Ascending aorta (tissue), 2 donors: ENCODE measurements at regions not wholly inside any gene's neighbourhood (a gene's known extent, or its start where the extent isn't known, plus 50 kb on each side); places are given as distances from the start of the nearest gene placed in this dataset.

ENCODE experiments used
- DNase-seq, 2 donors: peaks; one replicate each; pipeline ENCODE4 v3.0.0-alpha.2; 2019; ENCODE audit warnings: low spot score in 2 of 2
- H3K27ac ChIP-seq, 2 donors: fragments of 200-600 bp; sonication (generic); one replicate each; pipeline ENCODE4 v1.5.1; 2016 to 2017; ENCODE audit warnings: mild to moderate bottlenecking in 1 of 2
- H3K27me3 ChIP-seq: fragments of 200-600 bp; sonication (generic); one replicate; pipeline ENCODE4 v1.5.1; 2017
- H3K36me3 ChIP-seq, 2 donors: fragments of 200-600 bp; sonication (generic); one replicate each; pipeline ENCODE4 v1.5.1; 2016
- H3K4me1 ChIP-seq, 2 donors: fragments of 200-600 bp; sonication (generic); one replicate each; pipeline ENCODE4 v1.5.1; 2016 to 2017; ENCODE audit warnings: mild to moderate bottlenecking in 1 of 2
- H3K4me3 ChIP-seq, 2 donors: fragments of 200-600 bp; sonication (generic); one replicate each; pipeline ENCODE4 v1.5.1; 2016 to 2017; ENCODE audit warnings: mild to moderate bottlenecking in 1 of 2
- H3K9me3 ChIP-seq, 2 donors: fragments of 200-600 bp; sonication (generic); one replicate each; pipeline ENCODE4 v1.5.1; 2016
- intact Hi-C: fragments of 100-400 bp; cut with DNase I; formaldehyde crosslinking; loops from one replicate; pipeline ENCODE4 v1.15.1; 2023
- TF ChIP-seq, protein P1 (sequence below), 3 experiments: fragments of 200-600 bp in 2 of 3; fragments of 450-650 bp in 1 of 3; sonication (generic) in 2 of 3; IDR thresholded peaks; one replicate each; pipeline ENCODE4 v1.5.1; 2016 to 2019; ENCODE audit warnings: antibody characterized with exemption in 3 of 3, mild to moderate bottlenecking in 1 of 3, moderate library complexity in 1 of 3

DNA sequence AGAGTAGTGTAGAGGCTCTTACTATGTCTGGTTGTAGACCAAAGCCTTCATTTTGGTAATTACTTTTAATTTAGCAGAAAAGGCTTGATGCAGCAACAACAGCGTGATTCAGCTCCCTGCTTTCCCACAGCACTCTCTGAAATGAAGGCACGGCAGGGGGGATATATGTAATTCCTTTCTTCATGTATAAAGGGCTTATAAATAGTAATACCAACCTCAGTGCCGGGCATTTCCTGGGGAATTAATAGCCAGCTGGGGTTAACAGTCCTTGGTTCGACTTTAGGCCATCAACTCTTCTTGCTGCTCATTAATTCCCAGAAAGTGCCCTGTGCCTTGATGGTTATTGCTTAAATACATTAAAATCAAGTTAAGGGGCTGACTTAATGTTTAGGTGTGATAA, 669.0 kb downstream of the ZNF674 start:
- TF ChIP-seq, protein P1, sequence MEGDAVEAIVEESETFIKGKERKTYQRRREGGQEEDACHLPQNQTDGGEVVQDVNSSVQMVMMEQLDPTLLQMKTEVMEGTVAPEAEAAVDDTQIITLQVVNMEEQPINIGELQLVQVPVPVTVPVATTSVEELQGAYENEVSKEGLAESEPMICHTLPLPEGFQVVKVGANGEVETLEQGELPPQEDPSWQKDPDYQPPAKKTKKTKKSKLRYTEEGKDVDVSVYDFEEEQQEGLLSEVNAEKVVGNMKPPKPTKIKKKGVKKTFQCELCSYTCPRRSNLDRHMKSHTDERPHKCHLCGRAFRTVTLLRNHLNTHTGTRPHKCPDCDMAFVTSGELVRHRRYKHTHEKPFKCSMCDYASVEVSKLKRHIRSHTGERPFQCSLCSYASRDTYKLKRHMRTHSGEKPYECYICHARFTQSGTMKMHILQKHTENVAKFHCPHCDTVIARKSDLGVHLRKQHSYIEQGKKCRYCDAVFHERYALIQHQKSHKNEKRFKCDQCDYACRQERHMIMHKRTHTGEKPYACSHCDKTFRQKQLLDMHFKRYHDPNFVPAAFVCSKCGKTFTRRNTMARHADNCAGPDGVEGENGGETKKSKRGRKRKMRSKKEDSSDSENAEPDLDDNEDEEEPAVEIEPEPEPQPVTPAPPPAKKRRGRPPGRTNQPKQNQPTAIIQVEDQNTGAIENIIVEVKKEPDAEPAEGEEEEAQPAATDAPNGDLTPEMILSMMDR (IDR thresholded peaks at IDR 0.05) = no peak
- intact Hi-C loops = no loop called here

DNA sequence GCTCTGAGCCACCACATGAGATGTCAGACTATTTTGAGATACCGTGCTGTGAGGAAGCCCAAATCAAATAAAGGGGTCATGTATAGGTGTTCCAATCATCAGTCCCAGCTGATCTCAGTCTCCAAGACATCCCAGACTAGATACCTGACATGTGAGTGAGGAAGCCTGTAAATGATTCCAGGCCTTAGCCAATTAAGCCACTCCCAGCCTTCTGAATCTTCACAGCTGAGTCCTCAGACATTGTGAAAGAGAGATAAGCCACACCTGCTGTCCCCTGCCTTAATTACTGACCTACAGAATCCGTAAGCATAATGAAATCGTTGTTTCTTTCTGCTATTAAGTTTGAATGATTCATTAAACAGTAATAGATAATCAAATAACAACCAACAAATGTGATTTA, 671.4 kb downstream of the ZNF674 start:
- no peaks in the 10 kb centered on the region for H3K4me1 ChIP-seq
- H3K9me3 ChIP-seq = no peaks in the 10 kb centered on the region
- intact Hi-C loops = no loop called here
- H3K27me3 ChIP-seq = no peaks in the 10 kb centered on the region
- no peak overlapping the region for H3K4me3 ChIP-seq
- no peak overlapping the region for H3K27ac ChIP-seq
- TF ChIP-seq, protein P1 (IDR thresholded peaks at IDR 0.05) = no peak
- no peaks in the 10 kb centered on the region for H3K36me3 ChIP-seq
- no peak for DNase-seq

More for the DNA sequence above, 669.0 kb downstream of the ZNF674 start:
- H3K9me3 ChIP-seq = no peaks in the 10 kb centered on the region
- no peak overlapping the region for H3K27ac ChIP-seq
- no peaks in the 10 kb centered on the region for H3K36me3 ChIP-seq
- DNase-seq = no peak
- H3K4me3 ChIP-seq = no peak overlapping the region
- H3K4me1 ChIP-seq = no peaks in the 10 kb centered on the region
- H3K27me3 ChIP-seq = no peaks in the 10 kb centered on the region

DNA sequence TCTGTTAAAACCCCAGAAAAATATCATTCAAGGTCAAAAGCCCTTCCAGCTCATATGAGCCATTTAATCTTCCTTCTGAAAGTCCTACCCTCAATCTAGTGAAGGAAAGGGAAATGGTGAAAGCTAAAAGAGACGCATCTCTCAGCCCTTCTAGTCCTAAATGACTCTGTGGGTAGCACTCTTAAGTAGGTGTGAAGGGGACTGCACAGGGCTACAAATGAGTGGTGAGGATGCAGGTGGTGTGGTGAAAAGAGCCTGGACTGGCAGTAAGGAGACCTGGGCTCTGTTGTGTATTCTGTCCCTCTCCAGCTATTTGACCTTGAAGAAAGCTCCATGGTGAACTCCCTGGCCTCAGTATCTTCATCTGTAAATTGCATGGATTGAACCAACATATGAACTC, 671.8 kb upstream of the DIPK2B start:
- intact Hi-C loops = no loop called here
- H3K9me3 ChIP-seq = no peaks in the 10 kb centered on the region
- no peak overlapping the region for H3K27ac ChIP-seq
- no peak overlapping the region for H3K4me3 ChIP-seq
- TF ChIP-seq, protein P1 (IDR thresholded peaks at IDR 0.05) = no peak
- no peaks in the 10 kb centered on the region for H3K4me1 ChIP-seq
- no peak for DNase-seq
- no peaks in the 10 kb centered on the region for H3K27me3 ChIP-seq
- no peaks in the 10 kb centered on the region for H3K36me3 ChIP-seq

DNA sequence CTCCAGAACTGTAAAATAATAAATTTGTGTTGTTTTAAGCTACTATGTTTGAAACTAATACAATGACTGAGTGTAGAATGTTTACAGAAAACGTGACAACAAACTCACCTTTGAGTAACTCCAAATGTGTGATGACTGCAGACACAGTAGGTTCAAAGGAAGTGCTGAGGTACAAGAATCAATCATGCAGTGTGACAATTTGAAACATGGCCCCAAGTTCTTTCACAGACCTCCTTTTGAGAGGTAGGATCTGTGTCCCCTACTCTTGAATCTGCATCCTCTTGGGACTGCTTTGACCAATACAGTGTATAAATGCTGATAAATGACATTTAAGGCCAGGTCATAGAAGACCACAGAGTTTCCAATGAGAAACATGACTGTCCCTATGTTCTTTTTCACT, 667.7 kb upstream of the DIPK2B start:
- intact Hi-C loops = no loop called here
- Histone ChIP-seq H3K4me3 (no peak overlapping the region), H3K27me3 (no peaks in the 10 kb centered on the region)

DNA sequence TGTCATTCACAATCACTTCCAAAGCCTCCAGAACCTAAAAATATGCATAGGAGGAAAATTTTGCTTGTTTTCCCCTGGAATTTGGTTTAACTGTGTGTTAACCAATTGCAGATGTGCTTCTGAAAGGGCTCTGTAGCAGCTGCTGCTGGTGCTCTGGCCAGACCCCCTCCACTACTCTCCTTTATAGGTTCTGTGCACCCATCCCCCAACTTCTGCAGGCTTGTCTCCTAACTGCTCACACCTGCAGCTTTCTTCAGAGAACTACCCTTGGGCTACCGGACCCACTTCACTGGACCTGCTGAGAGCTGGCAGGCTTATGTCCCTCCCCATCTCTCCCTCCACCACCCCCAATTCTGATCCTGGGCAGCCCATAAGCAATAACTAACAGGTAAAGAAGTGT, 662.1 kb upstream of the DIPK2B start:
- H3K4me3 ChIP-seq = no peak overlapping the region
- no peak for DNase-seq
- H3K27me3 ChIP-seq = no peaks in the 10 kb centered on the region
- no peaks in the 10 kb centered on the region for H3K36me3 ChIP-seq
- no peaks in the 10 kb centered on the region for H3K9me3 ChIP-seq
- TF ChIP-seq, protein P1 (IDR thresholded peaks at IDR 0.05) = no peak
- H3K27ac ChIP-seq = no peak overlapping the region
- no peaks in the 10 kb centered on the region for H3K4me1 ChIP-seq
- intact Hi-C loops = no loop called here

More for the DNA sequence above, 667.7 kb upstream of the DIPK2B start:
- Histone ChIP-seq H3K27ac (no peak overlapping the region), H3K36me3 (no peaks in the 10 kb centered on the region), H3K9me3 (no peaks in the 10 kb centered on the region), H3K4me1 (no peaks in the 10 kb centered on the region)
- no peak for DNase-seq
- TF ChIP-seq, protein P1 (IDR thresholded peaks at IDR 0.05) = no peak

DNA sequence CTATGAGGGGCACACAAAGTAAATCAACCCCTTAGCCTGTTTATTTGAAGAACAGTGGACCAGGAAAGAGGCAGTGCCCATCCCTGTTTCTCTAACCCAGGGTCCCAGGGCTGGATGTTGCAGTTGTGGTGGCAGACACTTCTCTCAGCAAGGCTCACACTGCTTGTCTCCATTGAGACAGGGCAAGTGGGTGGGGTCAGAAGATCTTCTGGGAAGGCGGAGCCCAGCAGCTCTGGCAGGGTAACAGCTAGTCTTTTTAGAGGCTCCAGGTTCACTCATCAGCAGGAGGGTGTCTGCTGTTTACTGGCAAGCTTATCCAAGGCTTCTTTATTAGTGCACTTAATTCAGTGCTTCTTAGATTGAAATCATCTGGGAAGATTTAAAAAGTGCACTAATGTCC, 659.8 kb upstream of the DIPK2B start:
- H3K27me3 ChIP-seq = no peaks in the 10 kb centered on the region
- no peaks in the 10 kb centered on the region for H3K4me1 ChIP-seq
- no peak for DNase-seq
- H3K4me3 ChIP-seq = no peak overlapping the region
- H3K27ac ChIP-seq = no peak overlapping the region
- no peaks in the 10 kb centered on the region for H3K9me3 ChIP-seq
- intact Hi-C loops = no loop called here
- H3K36me3 ChIP-seq = no peaks in the 10 kb centered on the region
- TF ChIP-seq, protein P1 (IDR thresholded peaks at IDR 0.05) = no peak
